WTC11 (cell line): ENCODE measurements at regions not wholly inside any gene's neighbourhood (a gene's known extent, or its start where the extent isn't known, plus 50 kb on each side); places are given as distances from the start of the nearest gene placed in this dataset.

ENCODE experiments used
- ATAC-seq: fragments of 200-7000 bp; cut with Tn5 transposase; 2 replicates; pipeline ENCODE4 v1.10.0; 2021; ENCODE audit warnings: mild to moderate bottlenecking, moderate library complexity
- CTCF ChIA-PET: fragments of 300-600 bp; sonication (Branson Sonifier 250); formaldehyde crosslinking; loops from one replicate; lab custom pipeline; 2021; ENCODE audit warnings: antibody characterized with exemption; lab: Charles Lee
- POLR2A ChIA-PET: fragments of 350-600 bp; sonication (Branson Sonifier 250); formaldehyde crosslinking; loops from one replicate; lab custom pipeline; 2021; ENCODE audit warnings: antibody characterized with exemption; lab: Charles Lee
- DNase-seq: peaks from one replicate; pipeline ENCODE4 v3.0.0; 2021; ENCODE audit warnings: low spot score
- H3K27ac Mint-ChIP-seq: 2 replicates; pipeline ENCODE4 v1.8.0; 2021; ENCODE audit warnings: mixed read lengths
- H3K27me3 Mint-ChIP-seq: 2 replicates; pipeline ENCODE4 v1.8.0; 2021; ENCODE audit warnings: low read depth, mild to moderate bottlenecking, moderate library complexity, mixed read lengths
- H3K36me3 Mint-ChIP-seq: 2 replicates; pipeline ENCODE4 v1.8.0; 2021; ENCODE audit warnings: mixed read lengths
- H3K4me1 Mint-ChIP-seq: 2 replicates; pipeline ENCODE4 v1.8.0; 2022; ENCODE audit warnings: mixed read lengths
- H3K4me3 Mint-ChIP-seq: 2 replicates; pipeline ENCODE4 v1.8.0; 2021; ENCODE audit warnings: mild to moderate bottlenecking, moderate library complexity, mixed read lengths
- H3K9me3 Mint-ChIP-seq: 2 replicates; pipeline ENCODE4 v1.8.0; 2021; ENCODE audit warnings: mixed read lengths
- ATF3 ChIP-seq: sonication (generic); formaldehyde crosslinking; conservative IDR thresholded peaks from 2 replicates; pipeline ENCODE4 v1.8.1; 2022; ENCODE audit warnings: mild to moderate bottlenecking, missing genetic modification reagents
- CDX4 ChIP-seq: fragments of 250-450 bp; sonication (Bioruptor Pico); IDR thresholded peaks from 2 replicates; pipeline ENCODE4 v1.9.0; 2021; ENCODE audit warnings: moderate library complexity, mild to moderate bottlenecking, inconsistent platforms, borderline replicate concordance
- CREM ChIP-seq: sonication (generic); formaldehyde crosslinking; IDR thresholded peaks from 2 replicates; pipeline ENCODE4 v1.8.1; 2022; ENCODE audit warnings: mild to moderate bottlenecking, missing genetic modification reagents, moderate library complexity
- E2F1 ChIP-seq: sonication (generic); formaldehyde crosslinking; IDR thresholded peaks from 2 replicates; pipeline ENCODE4 v1.8.0; 2022; ENCODE audit warnings: mild to moderate bottlenecking, missing genetic modification reagents
- ETV6 ChIP-seq: sonication (generic); formaldehyde crosslinking; IDR thresholded peaks from 2 replicates; pipeline ENCODE4 v1.8.1; 2022; ENCODE audit warnings: mild to moderate bottlenecking, missing genetic modification reagents
- FOXJ3 ChIP-seq: sonication (generic); formaldehyde crosslinking; IDR thresholded peaks from 2 replicates; pipeline ENCODE4 v1.9.0; 2021; ENCODE audit warnings: missing genetic modification reagents, mild to moderate bottlenecking, borderline replicate concordance
- FOXP1 ChIP-seq: sonication (generic); formaldehyde crosslinking; IDR thresholded peaks from 2 replicates; pipeline ENCODE4 v1.8.0; 2022; ENCODE audit warnings: missing genetic modification reagents, mild to moderate bottlenecking, moderate library complexity, borderline replicate concordance
- GRHL2 ChIP-seq: fragments of 250-450 bp; sonication (Bioruptor Pico); IDR thresholded peaks from 2 replicates; pipeline ENCODE4 v1.8.0; 2022; ENCODE audit warnings: mild to moderate bottlenecking, moderate library complexity; ENCODE audit not compliant: insufficient replicate concordance, severe bottlenecking
- GTF2I ChIP-seq: fragments of 250-450 bp; sonication (Bioruptor Pico); conservative IDR thresholded peaks from 2 replicates; pipeline ENCODE4 v1.4.0; 2021; ENCODE audit warnings: mild to moderate bottlenecking
- HMGA2 ChIP-seq: fragments of 250-450 bp; sonication (Bioruptor Pico); IDR thresholded peaks from 2 replicates; pipeline ENCODE4 v1.4.0; 2021; ENCODE audit warnings: mild to moderate bottlenecking, moderate library complexity
- OVOL2 ChIP-seq: fragments of 250-450 bp; sonication (Bioruptor Pico); IDR thresholded peaks from 2 replicates; pipeline ENCODE4 v1.9.0; 2021; ENCODE audit warnings: mild to moderate bottlenecking, borderline replicate concordance
- PRRX2 ChIP-seq: fragments of 250-450 bp; sonication (Bioruptor Pico); IDR thresholded peaks from 2 replicates; pipeline ENCODE4 v1.8.0; 2021; ENCODE audit warnings: mild to moderate bottlenecking
- SMAD4 ChIP-seq: sonication (generic); formaldehyde crosslinking; IDR thresholded peaks from 2 replicates; pipeline ENCODE4 v1.8.0; 2022; ENCODE audit warnings: mild to moderate bottlenecking, missing genetic modification reagents
- SP1 ChIP-seq: sonication (generic); formaldehyde crosslinking; conservative IDR thresholded peaks from 2 replicates; pipeline ENCODE4 v1.8.1; 2022; ENCODE audit warnings: missing genetic modification reagents
- TCF7 ChIP-seq: sonication (generic); formaldehyde crosslinking; IDR thresholded peaks from 2 replicates; pipeline ENCODE4 v1.8.0; 2022; ENCODE audit warnings: mild to moderate bottlenecking, low read depth, missing genetic modification reagents, moderate library complexity
- TEAD1 ChIP-seq: sonication (generic); formaldehyde crosslinking; IDR thresholded peaks from 2 replicates; pipeline ENCODE4 v1.8.0; 2022; ENCODE audit warnings: mild to moderate bottlenecking, missing genetic modification reagents
- TEAD4 ChIP-seq: sonication (generic); formaldehyde crosslinking; IDR thresholded peaks from 2 replicates; pipeline ENCODE4 v1.8.0; 2022; ENCODE audit warnings: mild to moderate bottlenecking, missing genetic modification reagents
- ZMAT4 ChIP-seq: fragments of 250-450 bp; sonication (Bioruptor Pico); IDR thresholded peaks from 2 replicates; pipeline ENCODE4 v1.9.0; 2021; ENCODE audit warnings: mild to moderate bottlenecking
- ZNF281 ChIP-seq: sonication (generic); formaldehyde crosslinking; IDR thresholded peaks from 2 replicates; pipeline ENCODE4 v1.8.0; 2023; ENCODE audit warnings: mild to moderate bottlenecking, missing genetic modification reagents
- ZNF532 ChIP-seq: fragments of 250-450 bp; sonication (Bioruptor Pico); IDR thresholded peaks from 2 replicates; pipeline ENCODE4 v1.9.0; 2021; ENCODE audit warnings: mild to moderate bottlenecking, borderline replicate concordance

GRCh38 chr22:48118654-48119053 is 1356.2 kb downstream of the TBC1D22A start:
- no peaks in the 10 kb centered on the region; the same call in 1 of the 2 replicates for H3K36me3 Mint-ChIP-seq
- ChIA-PET POLR2A (no interaction called here), CTCF (no interaction called here)
- H3K27ac Mint-ChIP-seq = no peak overlapping the region
- peaks cover 7% of the 10 kb centered on the region for H3K4me1 Mint-ChIP-seq
- H3K27me3 Mint-ChIP-seq = no peaks in the 10 kb centered on the region
- H3K9me3 Mint-ChIP-seq = peaks cover 20% of the 10 kb centered on the region
- no peak overlapping the region for H3K4me3 Mint-ChIP-seq
- no peak for DNase-seq
- ATAC-seq = no peak
- no peak for TF ChIP-seq PRRX2 (CRISPR knock-in tag)
- TF ChIP-seq E2F1 (CRISPR knock-in tag) = no peak
- TF ChIP-seq CDX4 (CRISPR knock-in tag) = no peak
- TF ChIP-seq ZMAT4 = no peak
- TF ChIP-seq FOXP1 (CRISPR knock-in tag) = no peak
- no peak for TF ChIP-seq ZNF532 (CRISPR knock-in tag)
- no peak for TF ChIP-seq FOXJ3 (CRISPR knock-in tag)
- no peak for TF ChIP-seq CREM (CRISPR knock-in tag)
- TF ChIP-seq SMAD4 (CRISPR knock-in tag) = no peak
- no peak for TF ChIP-seq HMGA2 (CRISPR knock-in tag)
- TF ChIP-seq TEAD4 = no peak
- TF ChIP-seq SP1 (CRISPR knock-in tag) = no peak
- TF ChIP-seq GTF2I (CRISPR knock-in tag) = no peak
- TF ChIP-seq ETV6 (CRISPR knock-in tag) = no peak
- no peak for TF ChIP-seq ATF3 (CRISPR knock-in tag)
- TF ChIP-seq ZNF281 (CRISPR knock-in tag) = no peak
- TF ChIP-seq TCF7 = no peak
- TF ChIP-seq TEAD1 (CRISPR knock-in tag) = no peak
- TF ChIP-seq GRHL2 (CRISPR knock-in tag) = no peak
- TF ChIP-seq OVOL2 = no peak
- TF ChIP-seq, all 79 proteins: peak for 0
